Breast epithelium (tissue), 4 donors: ENCODE measurements at regions not wholly inside any gene's neighbourhood (a gene's known extent, or its start where the extent isn't known, plus 50 kb on each side); places are given as distances from the start of the nearest gene placed in this dataset.

Experiments used
- DNase-seq, 2 donors: peaks; one replicate each; pipeline ENCODE4 v3.0.0-alpha.2; 2019; ENCODE audit warnings: low spot score in 2 of 2
- H3K27ac ChIP-seq, 2 donors: fragments of 200-600 bp; sonication (generic) in 1 of 2; one replicate each; pipeline ENCODE4 v1.5.1; 2016 to 2019; ENCODE audit warnings: mild to moderate bottlenecking in 1 of 2
- H3K27me3 ChIP-seq, 2 donors: fragments of 200-600 bp; sonication (generic) in 1 of 2; one replicate each; pipeline versions ENCODE4 v1.5.1 to v1.6.0; 2017 to 2019; ENCODE audit warnings: control low read depth in 1 of 2, mild to moderate bottlenecking in 1 of 2
- H3K36me3 ChIP-seq: fragments of 200-600 bp; one replicate; pipeline ENCODE4 v1.5.1; 2019
- H3K4me1 ChIP-seq, 2 donors: fragments of 200-600 bp; sonication (generic); one replicate each; pipeline ENCODE4 v1.5.1; 2016 to 2019; ENCODE audit warnings: control low read depth in 1 of 2
- H3K4me3 ChIP-seq, 3 donors: fragments of 200-600 bp; sonication (generic); 1 replicate in 2 of 3; 2 replicates in 1 of 3; pipeline ENCODE4 v1.5.1; 2016 to 2019; ENCODE audit warnings: mild to moderate bottlenecking in 3 of 3, moderate library complexity in 2 of 3
- H3K9me3 ChIP-seq, 2 donors: fragments of 200-600 bp; sonication (generic) in 1 of 2; one replicate each; pipeline ENCODE4 v1.5.1; 2016 to 2019; ENCODE audit warnings: control low read depth in 1 of 2
- POLR2A ChIP-seq: fragments of 450-650 bp; IDR thresholded peaks from one replicate; pipeline ENCODE4 v1.6.1; 2016; ENCODE audit warnings: antibody characterized with exemption, mild to moderate bottlenecking, moderate library complexity
- POLR2AphosphoS5 ChIP-seq, 3 donors: sonication (generic); formaldehyde crosslinking; IDR thresholded peaks; one replicate each; pipeline ENCODE4 v1.6.1; 2017; ENCODE audit warnings: antibody characterized with exemption in 3 of 3
- intact Hi-C: fragments of 100-400 bp; cut with DNase I; formaldehyde crosslinking; loops from one replicate; pipeline ENCODE4 v1.15.1; 2023; ENCODE audit warnings: low total_unique reads
- TF ChIP-seq, protein P1 (sequence below), 3 donors: fragments of 450-650 bp; IDR thresholded peaks; one replicate each; pipeline ENCODE4 v1.5.1; 2016 to 2017; ENCODE audit warnings: antibody characterized with exemption in 3 of 3, mild to moderate bottlenecking in 3 of 3, moderate library complexity in 3 of 3

DNA sequence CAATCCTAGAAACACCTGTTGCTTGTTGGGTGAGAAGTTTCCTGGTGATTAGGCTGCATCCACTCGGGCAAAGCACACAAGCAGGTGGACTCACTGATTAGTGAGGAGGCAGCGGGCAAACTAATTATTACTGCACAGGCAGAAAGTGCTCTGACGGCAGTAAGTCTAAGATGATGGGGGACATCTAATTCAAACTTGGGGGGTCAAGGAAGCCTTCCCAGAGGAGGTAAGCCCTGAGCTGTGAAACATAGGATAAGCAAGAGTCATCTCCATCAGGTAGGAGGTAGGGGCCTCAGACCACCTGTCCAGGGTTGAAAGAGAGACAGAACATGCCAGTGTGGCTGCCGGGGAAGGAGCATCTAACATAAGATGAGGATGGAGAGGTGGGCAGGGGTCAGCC lies 1578.4 kb upstream of the TMEM132C start:
- Histone ChIP-seq H3K27me3 (no peaks in the 10 kb centered on the region), H3K4me1 (no peaks in the 10 kb centered on the region), H3K27ac (no peak overlapping the region), H3K9me3 (peaks cover 5 to 23% of the 10 kb centered on the region in 2 donors), H3K4me3 (no peak overlapping the region), H3K36me3 (no peaks in the 10 kb centered on the region)
- no peak for DNase-seq
- no peak for TF ChIP-seq POLR2A
- TF ChIP-seq POLR2AphosphoS5 (IDR thresholded peaks at IDR 0.05), result no peak
- TF ChIP-seq, protein P1, sequence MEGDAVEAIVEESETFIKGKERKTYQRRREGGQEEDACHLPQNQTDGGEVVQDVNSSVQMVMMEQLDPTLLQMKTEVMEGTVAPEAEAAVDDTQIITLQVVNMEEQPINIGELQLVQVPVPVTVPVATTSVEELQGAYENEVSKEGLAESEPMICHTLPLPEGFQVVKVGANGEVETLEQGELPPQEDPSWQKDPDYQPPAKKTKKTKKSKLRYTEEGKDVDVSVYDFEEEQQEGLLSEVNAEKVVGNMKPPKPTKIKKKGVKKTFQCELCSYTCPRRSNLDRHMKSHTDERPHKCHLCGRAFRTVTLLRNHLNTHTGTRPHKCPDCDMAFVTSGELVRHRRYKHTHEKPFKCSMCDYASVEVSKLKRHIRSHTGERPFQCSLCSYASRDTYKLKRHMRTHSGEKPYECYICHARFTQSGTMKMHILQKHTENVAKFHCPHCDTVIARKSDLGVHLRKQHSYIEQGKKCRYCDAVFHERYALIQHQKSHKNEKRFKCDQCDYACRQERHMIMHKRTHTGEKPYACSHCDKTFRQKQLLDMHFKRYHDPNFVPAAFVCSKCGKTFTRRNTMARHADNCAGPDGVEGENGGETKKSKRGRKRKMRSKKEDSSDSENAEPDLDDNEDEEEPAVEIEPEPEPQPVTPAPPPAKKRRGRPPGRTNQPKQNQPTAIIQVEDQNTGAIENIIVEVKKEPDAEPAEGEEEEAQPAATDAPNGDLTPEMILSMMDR (IDR thresholded peaks at IDR 0.05), result no peak
- intact Hi-C loops, result no loop called here

DNA sequence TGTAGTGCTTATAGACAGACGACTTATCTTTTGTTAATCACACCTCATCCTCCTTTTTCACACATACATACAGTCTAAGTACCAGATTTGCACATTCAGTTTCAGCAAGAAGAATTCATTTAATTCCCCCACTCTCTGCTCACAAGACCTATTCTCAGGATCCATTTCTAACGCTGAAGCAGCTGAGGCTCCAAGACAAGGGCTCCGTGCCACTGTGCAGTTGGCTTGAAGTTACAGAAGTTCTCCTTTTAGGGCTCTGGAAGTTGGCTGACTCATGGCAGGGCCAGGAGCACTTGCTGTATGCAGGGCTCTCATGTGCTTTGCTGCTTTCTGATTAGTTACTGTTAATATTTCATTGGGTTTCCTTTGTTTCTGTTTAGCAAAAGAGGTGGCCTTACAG lies 1566.9 kb upstream of the TMEM132C start:
- intact Hi-C loops, result no loop called here
- Histone ChIP-seq H3K9me3 (no peaks in the 10 kb centered on the region), H3K4me3 (no peak overlapping the region), H3K27ac (no peak overlapping the region), H3K4me1 (no peaks in the 10 kb centered on the region), H3K27me3 (no peaks in the 10 kb centered on the region), H3K36me3 (no peaks in the 10 kb centered on the region)
- no peak for DNase-seq
- TF ChIP-seq, protein P1 (IDR thresholded peaks at IDR 0.05), result no peak
- TF ChIP-seq POLR2A (no peak), POLR2AphosphoS5 (IDR thresholded peaks at IDR 0.05) (no peak)

DNA sequence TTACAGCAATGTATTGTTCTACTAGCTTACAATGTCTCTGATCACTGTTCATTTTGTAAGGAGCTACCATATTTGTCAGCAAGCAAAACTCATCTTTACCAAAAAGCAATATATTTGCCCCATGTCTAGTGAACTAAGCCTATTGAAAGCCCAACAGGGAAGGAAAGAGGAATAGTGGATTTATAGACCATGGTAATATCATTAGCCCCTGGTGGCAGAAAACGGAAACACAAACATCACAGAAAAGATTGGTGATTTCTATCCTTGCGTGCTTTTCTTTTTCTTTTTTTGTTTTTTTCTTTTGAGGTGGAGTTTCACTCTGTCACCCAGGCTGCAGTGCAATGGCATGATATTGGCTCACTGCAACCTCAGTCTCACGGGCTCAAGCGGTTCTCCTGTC lies 1562.4 kb upstream of the TMEM132C start:
- TF ChIP-seq, protein P1 (IDR thresholded peaks at IDR 0.05), result no peak
- TF ChIP-seq POLR2A, result no peak
- TF ChIP-seq POLR2AphosphoS5 (IDR thresholded peaks at IDR 0.05), result no peak
- intact Hi-C loops, result no loop called here

DNA sequence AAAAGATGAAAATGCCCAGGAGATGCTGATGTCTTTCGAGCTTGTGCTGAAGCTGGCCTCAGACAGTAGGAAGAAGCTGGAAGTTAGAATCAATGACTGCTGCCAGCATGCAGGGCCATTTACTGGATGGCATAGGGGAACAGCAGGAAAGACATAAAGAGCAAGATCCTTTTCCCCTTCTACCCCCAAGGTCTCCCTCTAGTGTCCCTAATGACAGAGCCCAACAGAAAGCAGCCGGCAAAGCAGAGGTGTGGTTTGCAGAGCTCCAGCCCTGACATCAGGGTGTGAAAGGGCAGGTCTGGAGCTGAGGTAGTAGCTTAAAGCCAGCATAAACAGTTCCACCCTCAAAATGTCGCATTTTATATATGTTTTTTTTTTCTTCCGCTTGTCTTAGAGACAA lies 1560.7 kb upstream of the TMEM132C start:
- no peaks in the 10 kb centered on the region for H3K27me3 ChIP-seq
- no peaks in the 10 kb centered on the region for H3K4me1 ChIP-seq
- H3K4me3 ChIP-seq, result no peak overlapping the region
- H3K27ac ChIP-seq, result no peak overlapping the region
- no peak for DNase-seq
- TF ChIP-seq POLR2A (no peak), POLR2AphosphoS5 (IDR thresholded peaks at IDR 0.05) (no peak)
- TF ChIP-seq, protein P1 (IDR thresholded peaks at IDR 0.05), result no peak
- no peaks in the 10 kb centered on the region for H3K9me3 ChIP-seq
- no peaks in the 10 kb centered on the region for H3K36me3 ChIP-seq
- intact Hi-C loops, result no loop called here

More for the DNA sequence above, 1562.4 kb upstream of the TMEM132C start:
- H3K27me3 ChIP-seq, result no peaks in the 10 kb centered on the region
- DNase-seq, result no peak
- H3K4me3 ChIP-seq, result no peak overlapping the region
- H3K4me1 ChIP-seq, result no peaks in the 10 kb centered on the region
- H3K9me3 ChIP-seq, result no peaks in the 10 kb centered on the region
- no peak overlapping the region for H3K27ac ChIP-seq
- no peaks in the 10 kb centered on the region for H3K36me3 ChIP-seq

DNA sequence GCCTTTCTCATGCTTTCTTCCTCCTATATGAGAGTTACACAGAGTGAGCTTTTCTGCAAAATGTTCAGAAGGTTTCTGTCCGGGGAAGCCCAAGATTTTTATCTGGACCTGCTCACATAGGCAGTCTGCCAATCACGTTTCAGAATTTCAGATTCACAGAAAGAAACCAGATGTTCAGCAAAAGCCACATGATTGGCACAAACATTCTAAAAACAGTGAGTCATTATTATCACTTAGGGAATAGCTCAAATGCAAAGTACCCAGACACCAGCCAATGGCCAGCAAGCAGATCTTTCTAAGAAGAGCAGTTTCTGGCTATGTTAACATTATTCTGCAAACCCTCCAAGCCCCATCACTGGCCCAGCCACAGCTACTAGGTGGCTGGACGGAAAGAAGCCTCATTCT lies 1558.5 kb upstream of the TMEM132C start:
- DNase-seq, result no peak
- H3K27me3 ChIP-seq, result no peaks in the 10 kb centered on the region
- no peak overlapping the region for H3K27ac ChIP-seq
- no peaks in the 10 kb centered on the region for H3K36me3 ChIP-seq
- intact Hi-C loops, result no loop called here
- no peak overlapping the region for H3K4me3 ChIP-seq
- TF ChIP-seq POLR2A (no peak), POLR2AphosphoS5 (IDR thresholded peaks at IDR 0.05) (no peak)
- TF ChIP-seq, protein P1 (IDR thresholded peaks at IDR 0.05), result no peak
- no peaks in the 10 kb centered on the region for H3K9me3 ChIP-seq
- no peaks in the 10 kb centered on the region for H3K4me1 ChIP-seq
